ENCODE measurements at regions not wholly inside any gene's neighbourhood (a gene's known extent, or its start where the extent isn't known, plus 50 kb on each side); places are given as distances from the start of the nearest gene placed in this dataset.

- H3K4me1 ChIP-seq (ENCODE audit: insufficient read depth, low read length), result no peaks in the 10 kb centered on the region
- ChIA-PET CTCF (no interaction called here), POLR2A (ENCODE audit: unreplicated experiment) (no interaction called here)
- H3K27me3 ChIP-seq (ENCODE audit: low read length), result peaks cover 23% of the 10 kb centered on the region
- no peak overlapping the region for H3K4me3 ChIP-seq (ENCODE audit: low read length)
- no peak overlapping the region for H3K27ac ChIP-seq (ENCODE audit: low read length)
- no peaks in the 10 kb centered on the region for H3K36me3 ChIP-seq (ENCODE audit: low read depth, low read length)
- H3K79me2 ChIP-seq (ENCODE audit: low read length), result no peaks in the 10 kb centered on the region
- intact Hi-C loops (cut with micrococcal nuclease), result no loop called here
- ATAC-seq, result no peak
- no peak for DNase-seq
- no peak for TF ChIP-seq EZH2phosphoT487 (IDR thresholded peaks at IDR 0.05; ENCODE audit: borderline replicate concordance, low read length)
- TF ChIP-seq CTCF (conservative IDR thresholded peaks at IDR 0.05; ENCODE audit: low read depth, low read length), result no peak
- H4K20me1 ChIP-seq (ENCODE audit: low read length), result no peaks in the 10 kb centered on the region
- H3K4me2 ChIP-seq (ENCODE audit: low read length), result no peak overlapping the region
- no peak overlapping the region for H3K9ac ChIP-seq (ENCODE audit: low read length)
- H2AFZ ChIP-seq (ENCODE audit: low read length), result no peak overlapping the region
- BruUV-seq (replicated peaks), result no TSS peak
- no peaks in the 10 kb centered on the region for H3K9me2 ChIP-seq (replicated peaks; ENCODE audit: low read length)
- no peaks in the 10 kb centered on the region for H3F3A ChIP-seq (ENCODE audit: low read length, unreplicated experiment)
- H3K9me3 ChIP-seq (ENCODE audit: low read length), result no peaks in the 10 kb centered on the region
Measured at GRCh38 chr2:176772816-176773215, 439.8 kb upstream of the HNRNPA3 start.

- intact Hi-C loops (cut with micrococcal nuclease), result no loop called here
- TF ChIP-seq EZH2phosphoT487 (IDR thresholded peaks at IDR 0.05; ENCODE audit: borderline replicate concordance, low read length) (no peak), EZH2 (IDR thresholded peaks at IDR 0.05; ENCODE audit: low read length, unreplicated experiment) (no peak)
- Histone ChIP-seq H3K36me3 (ENCODE audit: low read depth, low read length) (no peaks in the 10 kb centered on the region), H3K9me2 (replicated peaks; ENCODE audit: low read length) (no peaks in the 10 kb centered on the region), H3K4me3 (ENCODE audit: low read length) (no peak overlapping the region), H3K4me1 (ENCODE audit: insufficient read depth, low read length) (no peaks in the 10 kb centered on the region), H3F3A (ENCODE audit: low read length, unreplicated experiment) (no peaks in the 10 kb centered on the region), H3K27me3 (ENCODE audit: low read length) (peaks cover 23% of the 10 kb centered on the region), H4K20me1 (ENCODE audit: low read length) (no peaks in the 10 kb centered on the region), H3K79me2 (ENCODE audit: low read length) (no peaks in the 10 kb centered on the region), H3K27ac (ENCODE audit: low read length) (no peak overlapping the region), H2AFZ (ENCODE audit: low read length) (no peak overlapping the region), H3K9me3 (ENCODE audit: low read length) (no peaks in the 10 kb centered on the region), H3K9ac (ENCODE audit: low read length) (no peak overlapping the region), H3K4me2 (ENCODE audit: low read length) (no peak overlapping the region)
- CTCF ChIA-PET, result no interaction called here
- ATAC-seq, result no peak
- POLR2A ChIA-PET (ENCODE audit: unreplicated experiment), result no interaction called here
- no peak for DNase-seq
- no TSS peak for BruUV-seq (replicated peaks)
Measured at GRCh38 chr2:176774766-176775451, 437.7 kb upstream of the HNRNPA3 start.

GRCh38 chr2:176777262-176777661, 435.3 kb upstream of the HNRNPA3 start:
- H2AFZ ChIP-seq (ENCODE audit: low read length), result no peak overlapping the region
- intact Hi-C loops (cut with micrococcal nuclease), result no loop called here
- H3K36me3 ChIP-seq (ENCODE audit: low read depth, low read length), result no peaks in the 10 kb centered on the region
- no TSS peak for BruUV-seq (replicated peaks)
- H3K4me3 ChIP-seq (ENCODE audit: low read length), result no peak overlapping the region
- H3K79me2 ChIP-seq (ENCODE audit: low read length), result no peaks in the 10 kb centered on the region
- POLR2A ChIA-PET (ENCODE audit: unreplicated experiment), result no interaction called here
- H4K20me1 ChIP-seq (ENCODE audit: low read length), result no peaks in the 10 kb centered on the region
- no peaks in the 10 kb centered on the region for H3K9me3 ChIP-seq (ENCODE audit: low read length)
- CTCF ChIA-PET, result interaction anchor here (0.5 kb wide), 1 partner anchor 637 kb away, joined by 12 read pairs; no protein-coding TSS in a partner anchor
- DNase-seq, result no peak
- no peaks in the 10 kb centered on the region for H3K9me2 ChIP-seq (replicated peaks; ENCODE audit: low read length)
- ATAC-seq, result no peak
- H3F3A ChIP-seq (ENCODE audit: low read length, unreplicated experiment), result no peaks in the 10 kb centered on the region
- no peaks in the 10 kb centered on the region for H3K4me1 ChIP-seq (ENCODE audit: insufficient read depth, low read length)
- no peak overlapping the region for H3K27ac ChIP-seq (ENCODE audit: low read length)
- no peak overlapping the region for H3K4me2 ChIP-seq (ENCODE audit: low read length)
- peaks cover 27% of the 10 kb centered on the region for H3K27me3 ChIP-seq (ENCODE audit: low read length)
- no peak overlapping the region for H3K9ac ChIP-seq (ENCODE audit: low read length)
- no peak for TF ChIP-seq CTCF (conservative IDR thresholded peaks at IDR 0.05; ENCODE audit: low read depth, low read length)
